MM.1S (cell line): ENCODE measurements at regions not wholly inside any gene's neighbourhood (a gene's known extent, or its start where the extent isn't known, plus 50 kb on each side); places are given as distances from the start of the nearest gene placed in this dataset.

ENCODE experiments used
- DNase-seq: peaks from one replicate; pipeline ENCODE4 v3.0.0-alpha.2; 2015
- H2AFZ ChIP-seq: fragments of 300-600 bp; sonication (generic); 2 replicates; pipeline ENCODE4 v1.6.0; 2016; ENCODE audit warnings: antibody characterized with exemption, low read length
- H3F3A ChIP-seq: fragments of 300-600 bp; sonication (generic); 2 replicates; pipeline ENCODE4 v1.6.1; 2016; ENCODE audit warnings: mild to moderate bottlenecking, antibody characterized with exemption, low read length, moderate library complexity, mixed read lengths; ENCODE audit not compliant: insufficient read depth
- H3K27ac ChIP-seq: fragments of 300-600 bp; sonication (generic); 2 replicates; pipeline ENCODE4 v1.5.1; 2016; ENCODE audit warnings: mild to moderate bottlenecking, low read length
- H3K27me3 ChIP-seq: fragments of 300-600 bp; sonication (generic); replicated peaks from 2 replicates; pipeline ENCODE4 v1.6.0; 2016; ENCODE audit warnings: low read length; ENCODE audit not compliant: insufficient read depth
- H3K36me3 ChIP-seq: fragments of 300-600 bp; sonication (generic); replicated peaks from 2 replicates; pipeline ENCODE4 v1.6.1; 2016; ENCODE audit warnings: mild to moderate bottlenecking, low read length, mixed read lengths; ENCODE audit not compliant: insufficient read depth
- H3K4me1 ChIP-seq: fragments of 300-600 bp; sonication (generic); 2 replicates; pipeline ENCODE4 v1.6.1; 2016; ENCODE audit warnings: low read length, mixed read lengths
- H3K4me2 ChIP-seq: fragments of 300-600 bp; sonication (generic); 2 replicates; pipeline ENCODE4 v1.6.0; 2016; ENCODE audit warnings: low read depth, low read length
- H3K4me3 ChIP-seq: fragments of 300-600 bp; sonication (generic); 2 replicates; pipeline ENCODE4 v1.5.1; 2016; ENCODE audit warnings: low read length, mixed read lengths
- H3K79me2 ChIP-seq: fragments of 300-600 bp; sonication (generic); 2 replicates; pipeline ENCODE4 v1.6.1; 2016; ENCODE audit warnings: mixed run types, low read length, mixed read lengths
- H3K9ac ChIP-seq: fragments of 300-600 bp; sonication (generic); 2 replicates; pipeline ENCODE4 v1.6.1; 2016; ENCODE audit warnings: low read length, mixed read lengths
- H3K9me2 ChIP-seq: fragments of 300-600 bp; sonication (generic); replicated peaks from 2 replicates; pipeline ENCODE4 v1.6.1; 2016; ENCODE audit warnings: mild to moderate bottlenecking, low read length, mixed read lengths; ENCODE audit not compliant: insufficient read depth
- H3K9me3 ChIP-seq: fragments of 300-600 bp; sonication (generic); replicated peaks from 2 replicates; pipeline ENCODE4 v1.6.1; 2016; ENCODE audit warnings: mild to moderate bottlenecking, low read length, mixed read lengths; ENCODE audit not compliant: insufficient read depth
- H4K20me1 ChIP-seq: fragments of 300-600 bp; sonication (generic); 2 replicates; pipeline ENCODE4 v1.6.1; 2016; ENCODE audit warnings: mild to moderate bottlenecking, low read length, moderate library complexity, mixed read lengths; ENCODE audit not compliant: insufficient read depth
- CTCF ChIP-seq: fragments of 300-600 bp; sonication (generic); IDR thresholded peaks from 2 replicates; pipeline ENCODE4 v1.5.1; 2016; ENCODE audit warnings: antibody characterized with exemption, low read length, mixed read lengths
- EZH2 ChIP-seq: fragments of 300-600 bp; sonication (generic); optimal IDR thresholded peaks from 2 replicates; pipeline ENCODE3; 2017; ENCODE audit warnings: low read depth, mild to moderate bottlenecking, antibody characterized with exemption, low read length, mixed read lengths
- EZH2phosphoT487 ChIP-seq: fragments of 300-600 bp; sonication (generic); IDR thresholded peaks from 2 replicates; pipeline ENCODE4 v1.6.1; 2018; ENCODE audit warnings: antibody characterized with exemption, low read length

GRCh38 chr2:207308519-207309224 is 142.9 kb upstream of the KLF7 start:
- Histone ChIP-seq H3K4me1 (no peaks in the 10 kb centered on the region), H3K9me2 (no peaks in the 10 kb centered on the region), H2AFZ (no peak overlapping the region), H3K9me3 (no peaks in the 10 kb centered on the region), H3K79me2 (no peaks in the 10 kb centered on the region), H3F3A (no peaks in the 10 kb centered on the region), H4K20me1 (no peaks in the 10 kb centered on the region), H3K27me3 (no peaks in the 10 kb centered on the region), H3K36me3 (no peaks in the 10 kb centered on the region), H3K27ac (no peak overlapping the region), H3K4me3 (no peak overlapping the region), H3K9ac (no peak overlapping the region), H3K4me2 (no peak overlapping the region)
- no peak for DNase-seq
- TF ChIP-seq CTCF (no peak), EZH2 (no peak), EZH2phosphoT487 (no peak)

- Histone ChIP-seq H3K79me2 (no peaks in the 10 kb centered on the region), H3K9me2 (no peaks in the 10 kb centered on the region), H3K4me3 (no peak overlapping the region), H3K9ac (no peak overlapping the region), H3K9me3 (no peaks in the 10 kb centered on the region), H2AFZ (no peak overlapping the region), H3K4me1 (no peaks in the 10 kb centered on the region), H3K27me3 (no peaks in the 10 kb centered on the region), H4K20me1 (no peaks in the 10 kb centered on the region), H3F3A (no peaks in the 10 kb centered on the region), H3K36me3 (no peaks in the 10 kb centered on the region), H3K27ac (no peak overlapping the region), H3K4me2 (no peak overlapping the region)
- no peak for DNase-seq
- no peak for TF ChIP-seq EZH2phosphoT487
- TF ChIP-seq CTCF, result no peak
- TF ChIP-seq EZH2, result no peak
Measured at GRCh38 chr2:207311316-207312005, 145.7 kb upstream of the KLF7 start.

- H2AFZ ChIP-seq, result no peak overlapping the region
- no peak overlapping the region for H3K9ac ChIP-seq
- DNase-seq, result no peak
- H3K79me2 ChIP-seq, result no peaks in the 10 kb centered on the region
- H3K27ac ChIP-seq, result no peak overlapping the region
- H4K20me1 ChIP-seq, result no peaks in the 10 kb centered on the region
- TF ChIP-seq CTCF, result no peak
- no peaks in the 10 kb centered on the region for H3K9me3 ChIP-seq
- no peak overlapping the region for H3K4me3 ChIP-seq
- H3K36me3 ChIP-seq, result no peaks in the 10 kb centered on the region
- H3K4me2 ChIP-seq, result no peak overlapping the region
- H3K27me3 ChIP-seq, result no peaks in the 10 kb centered on the region
- no peaks in the 10 kb centered on the region for H3K9me2 ChIP-seq
- no peaks in the 10 kb centered on the region for H3K4me1 ChIP-seq
- H3F3A ChIP-seq, result no peaks in the 10 kb centered on the region
Measured at GRCh38 chr2:207312006-207312356, 146.2 kb upstream of the KLF7 start.
